HG03039 (cell line): ENCODE measurements at regions not wholly inside any gene's neighbourhood (a gene's known extent, or its start where the extent isn't known, plus 50 kb on each side); places are given as distances from the start of the nearest gene placed in this dataset.
A peak's percentile ranks its signal among the peaks of the same experiment; 100 is the strongest.

Source experiments
- ATAC-seq: cut with Tn5 transposase; IDR thresholded peaks from one replicate; pipeline ENCODE4 v1.9.1; 2021; ENCODE audit warnings: mild to moderate bottlenecking, moderate library complexity; ENCODE audit not compliant: unreplicated experiment

DNA sequence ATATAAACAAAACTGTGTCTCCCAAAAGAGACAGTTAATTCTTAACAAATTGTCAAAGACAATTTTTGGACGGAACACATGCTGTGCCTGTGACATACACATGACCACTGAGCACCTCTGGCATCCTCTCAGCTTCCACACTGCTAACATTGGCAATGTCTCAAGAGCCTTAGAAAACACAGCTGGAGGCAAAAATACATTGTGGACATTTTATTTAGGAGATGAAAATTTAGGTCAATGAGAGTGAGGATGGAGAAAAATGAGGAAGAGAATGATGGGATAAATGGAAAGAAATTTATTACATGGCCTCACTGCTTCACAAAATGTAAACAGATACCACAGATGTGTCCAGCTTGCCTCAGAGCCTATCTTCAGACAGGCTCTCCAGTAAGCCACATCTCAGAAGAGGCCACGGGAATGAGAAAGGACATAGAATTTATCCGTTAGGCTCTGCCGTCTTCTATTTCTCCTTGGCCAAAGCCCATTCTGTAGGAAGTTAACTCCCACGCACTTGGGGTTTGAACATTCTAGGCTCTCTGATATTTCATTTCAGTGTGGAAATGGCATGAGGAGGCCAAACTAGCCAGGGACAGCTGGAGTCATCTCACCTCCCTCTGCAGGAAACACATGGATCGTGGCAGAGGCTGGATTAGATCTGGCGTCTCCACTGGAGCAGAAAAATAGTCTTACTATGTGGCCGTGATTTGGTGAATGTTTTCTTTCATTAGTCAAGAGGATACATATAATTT lies 519.4 kb upstream of the DSEL start:
- no peak for ATAC-seq

DNA sequence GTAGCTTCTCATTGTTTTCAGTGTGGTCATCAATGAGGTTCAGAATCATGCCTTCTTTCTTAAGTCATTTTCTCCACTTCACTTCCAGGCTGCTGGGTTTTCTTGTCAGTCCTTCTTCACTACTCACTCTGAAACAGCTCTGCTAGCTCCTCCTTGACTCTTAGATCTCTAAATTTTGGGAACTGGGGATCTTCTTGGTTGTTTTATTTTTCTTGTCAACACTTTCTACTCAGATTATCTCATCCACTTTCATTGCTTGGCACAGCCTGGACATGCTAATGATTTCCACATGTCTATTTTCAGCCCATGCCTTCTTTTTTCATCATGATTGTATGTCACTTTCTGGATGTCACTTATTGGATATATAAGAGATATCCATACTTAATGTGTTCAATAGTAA lies 517.8 kb upstream of the DSEL start:
- no peak for ATAC-seq

DNA sequence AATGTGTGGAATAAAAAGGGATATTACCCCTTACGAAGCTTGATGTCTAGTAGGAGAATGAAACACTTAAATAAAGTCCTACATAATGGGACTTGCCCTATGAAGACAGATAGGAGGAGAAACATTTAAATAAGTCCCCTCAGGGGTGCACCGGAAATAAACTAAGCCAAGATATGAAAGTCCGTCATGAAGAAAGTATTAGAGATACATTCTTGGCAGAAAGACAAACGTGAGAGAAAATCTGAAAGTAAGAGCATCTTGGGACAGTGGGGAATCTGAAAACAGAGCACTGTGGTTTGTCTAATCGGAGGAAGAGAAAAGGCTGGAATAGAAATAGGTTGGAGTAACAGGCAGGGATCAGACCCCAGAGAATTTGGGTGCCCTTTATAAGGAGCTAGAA lies 516.9 kb upstream of the DSEL start:
- ATAC-seq, result no peak

DNA sequence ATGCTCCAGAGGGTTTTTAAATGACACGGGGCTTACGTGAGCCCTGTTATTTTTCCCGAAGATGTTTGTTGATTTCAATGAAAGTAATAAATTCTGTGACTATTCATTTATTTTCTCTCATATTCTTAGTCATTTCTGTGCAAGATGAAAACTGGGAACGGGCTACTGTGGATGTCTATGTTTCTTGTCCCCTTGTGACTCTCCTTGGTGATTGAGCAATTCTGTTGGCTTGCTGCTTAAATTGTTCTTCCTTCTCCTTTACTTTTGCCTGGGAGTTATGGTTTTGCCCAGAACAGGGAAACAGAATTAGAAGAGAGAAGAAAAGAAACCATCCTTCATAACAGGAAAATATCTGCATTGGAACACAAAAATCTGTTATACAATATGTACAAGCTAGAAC lies 508.2 kb upstream of the DSEL start:
- ATAC-seq, result no peak

DNA sequence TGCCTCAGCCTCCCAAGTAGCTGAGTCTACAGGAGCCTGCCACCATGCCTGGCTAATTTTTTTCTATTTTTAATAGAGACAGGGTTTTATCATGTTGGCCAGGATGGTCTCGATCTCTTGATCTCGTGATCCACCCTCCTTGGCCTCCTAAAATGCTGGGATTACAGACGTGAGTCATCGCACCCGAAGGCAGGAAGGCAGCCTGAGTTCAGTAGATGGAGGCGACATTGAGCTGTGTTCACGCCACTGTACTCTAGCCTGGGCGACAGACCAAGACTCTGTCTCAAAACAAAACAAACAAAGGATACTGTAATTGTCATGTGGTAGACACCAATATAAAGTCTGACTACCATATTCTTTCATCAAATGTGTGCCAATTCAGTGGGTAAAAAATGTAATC lies 500.9 kb upstream of the DSEL start:
- no peak for ATAC-seq

DNA sequence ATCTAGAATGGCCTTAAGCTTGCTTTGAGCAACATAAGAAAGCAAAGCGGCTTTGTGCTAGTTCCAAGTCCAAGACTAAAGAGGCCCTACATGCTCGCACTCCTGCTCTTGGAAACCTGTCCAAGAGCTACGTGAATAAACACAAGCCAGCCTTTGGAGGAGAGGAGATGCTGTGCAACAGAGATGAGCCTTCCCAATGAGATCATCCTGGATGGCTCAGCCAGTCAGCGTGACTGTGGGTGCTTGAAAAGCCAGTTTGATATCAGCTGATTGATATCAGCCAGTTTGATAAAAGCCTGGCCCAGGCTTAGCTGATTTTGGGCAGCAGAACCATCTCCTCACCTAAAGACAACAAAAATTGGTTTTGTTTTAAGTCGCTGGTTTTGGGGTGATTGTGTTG lies 481.0 kb upstream of the DSEL start:
- ATAC-seq, result no peak

DNA sequence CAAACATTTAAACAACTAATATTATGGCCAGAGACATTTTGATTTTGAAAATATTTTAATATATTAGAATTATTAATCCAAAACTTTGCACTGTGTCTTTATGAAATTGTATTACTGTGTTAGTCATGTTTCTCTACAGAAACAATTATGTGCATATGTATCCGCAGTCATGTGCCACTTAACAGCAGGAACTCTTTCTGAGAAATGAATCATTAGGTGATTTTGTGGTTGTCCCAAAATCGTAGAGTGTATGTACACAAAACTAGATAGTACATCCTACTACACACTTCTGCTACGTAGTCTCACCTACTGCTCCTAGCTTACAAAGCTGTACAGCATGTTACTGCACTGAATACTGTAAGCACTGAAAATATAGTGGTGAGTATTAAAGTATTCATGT lies 479.2 kb upstream of the DSEL start:
- ATAC-seq, result no peak

DNA sequence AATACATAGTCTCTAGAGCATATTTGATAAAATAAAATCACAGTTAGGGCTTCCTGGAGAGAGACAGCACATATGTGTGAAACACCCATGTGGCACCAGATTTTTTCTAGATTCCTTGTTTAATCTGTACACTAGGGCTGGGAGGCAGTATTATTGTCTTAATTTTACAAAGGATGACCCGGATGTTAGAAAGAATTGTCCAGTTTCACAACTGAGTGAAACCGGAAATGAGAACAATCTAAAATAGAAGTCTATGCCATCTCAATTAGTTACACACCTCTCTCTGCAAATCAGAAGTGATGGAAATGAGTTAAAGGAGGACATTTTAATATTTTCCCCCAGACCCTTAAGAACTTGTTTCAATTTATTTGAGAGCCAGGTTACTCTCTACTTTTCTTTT lies 463.7 kb upstream of the DSEL start:
- ATAC-seq, result no peak

DNA sequence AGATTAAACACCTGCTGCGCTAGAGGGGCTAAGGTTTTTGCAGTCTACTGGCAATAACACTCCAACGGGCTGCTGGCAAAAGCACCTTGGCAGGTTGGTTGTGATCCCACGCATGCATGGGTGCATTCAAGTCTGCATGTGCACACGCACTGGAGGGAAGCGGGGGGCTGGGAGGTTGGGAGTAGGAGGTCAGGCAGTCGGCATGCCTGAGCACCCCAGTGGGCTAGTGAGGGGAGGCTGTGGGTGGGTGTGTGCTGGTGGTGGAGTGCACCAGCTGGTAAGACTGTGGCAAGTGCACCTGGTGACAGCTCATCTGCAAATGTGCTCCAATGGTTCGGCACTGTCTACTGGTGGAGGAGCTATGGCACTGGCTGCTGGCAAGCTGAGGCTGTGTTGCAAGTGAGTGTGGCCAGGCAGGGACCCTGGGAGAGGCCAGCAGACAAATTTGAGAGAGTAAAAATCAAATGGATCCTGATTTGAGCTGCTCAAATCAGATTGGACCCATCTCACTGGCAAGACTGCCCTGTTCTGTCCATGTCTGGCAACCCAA lies 460.6 kb upstream of the DSEL start:
- no peak for ATAC-seq

DNA sequence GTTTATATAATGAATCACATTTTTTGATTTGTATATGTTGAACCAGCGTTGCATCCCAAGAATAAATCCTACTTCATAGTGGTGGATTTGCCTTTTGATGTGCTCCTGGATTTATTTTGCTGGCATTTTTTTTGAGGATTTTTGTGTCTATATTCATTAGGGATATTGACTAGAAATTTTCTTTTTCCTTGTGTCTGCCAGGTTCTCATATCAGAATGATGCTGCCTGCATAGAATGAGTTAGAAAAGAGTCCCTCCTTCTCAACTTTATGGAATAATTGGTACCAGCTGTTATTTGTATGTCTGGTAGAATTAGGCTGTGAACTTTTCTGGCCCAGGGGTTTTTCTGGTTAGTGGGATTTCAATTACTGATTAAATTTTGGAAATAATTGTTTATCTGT lies 457.4 kb upstream of the DSEL start:
- ATAC-seq, result no peak

DNA sequence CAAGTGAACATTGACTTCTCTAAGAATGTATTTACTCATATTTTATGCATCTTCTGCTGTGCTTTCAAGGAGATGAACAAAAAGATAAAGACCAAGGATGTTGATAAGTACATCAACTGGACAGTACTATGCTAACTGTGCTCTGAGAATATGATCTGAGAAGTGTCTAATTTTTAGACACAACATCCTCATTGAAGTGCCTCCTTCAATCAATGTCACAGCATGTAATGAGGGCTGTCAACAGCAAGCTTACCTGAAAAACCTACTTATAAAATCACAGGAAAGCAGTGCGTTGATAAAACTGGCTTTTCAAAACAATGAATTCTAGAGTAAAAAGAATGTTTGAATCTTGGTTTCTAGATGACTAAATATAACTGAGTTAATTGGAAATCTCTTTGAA lies 452.9 kb upstream of the DSEL start:
- ATAC-seq, result no peak

DNA sequence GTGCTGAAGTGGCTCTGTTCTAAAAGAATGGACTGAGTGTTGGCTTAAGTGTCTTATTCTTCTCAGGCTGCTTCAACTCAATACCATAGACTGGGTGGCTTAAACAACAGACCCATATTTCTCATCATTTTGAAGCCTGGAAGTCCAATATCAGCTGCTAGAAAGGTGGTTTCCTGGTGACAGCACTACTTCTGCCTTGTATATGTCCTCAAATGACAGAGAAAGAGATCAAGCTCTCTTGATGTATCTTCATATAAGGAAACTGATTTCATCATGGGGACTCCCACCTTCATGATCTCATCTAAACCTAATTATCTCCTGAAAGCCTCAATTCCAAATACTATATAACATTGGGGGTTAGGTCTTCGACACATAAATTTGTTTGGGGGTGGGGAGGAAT lies 449.7 kb upstream of the DSEL start:
- no peak for ATAC-seq

DNA sequence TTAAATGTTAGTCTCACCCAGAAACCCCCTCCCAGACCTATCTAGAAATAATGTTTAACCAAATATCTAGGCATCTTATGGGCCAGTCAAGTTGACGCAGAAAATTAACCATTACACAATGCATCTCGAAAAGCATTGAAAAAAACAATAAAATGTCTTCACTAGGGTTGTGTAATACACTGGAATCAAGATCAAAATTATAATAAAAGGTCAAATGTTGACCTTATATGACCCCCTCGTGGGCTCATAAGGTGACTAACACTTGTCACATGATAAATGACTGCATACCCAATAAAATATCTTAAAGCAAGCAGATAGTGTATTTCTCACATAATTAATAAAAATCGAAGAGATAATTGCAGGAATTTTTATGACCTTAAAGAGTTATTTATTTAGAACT lies 447.9 kb upstream of the DSEL start:
- no peak for ATAC-seq

DNA sequence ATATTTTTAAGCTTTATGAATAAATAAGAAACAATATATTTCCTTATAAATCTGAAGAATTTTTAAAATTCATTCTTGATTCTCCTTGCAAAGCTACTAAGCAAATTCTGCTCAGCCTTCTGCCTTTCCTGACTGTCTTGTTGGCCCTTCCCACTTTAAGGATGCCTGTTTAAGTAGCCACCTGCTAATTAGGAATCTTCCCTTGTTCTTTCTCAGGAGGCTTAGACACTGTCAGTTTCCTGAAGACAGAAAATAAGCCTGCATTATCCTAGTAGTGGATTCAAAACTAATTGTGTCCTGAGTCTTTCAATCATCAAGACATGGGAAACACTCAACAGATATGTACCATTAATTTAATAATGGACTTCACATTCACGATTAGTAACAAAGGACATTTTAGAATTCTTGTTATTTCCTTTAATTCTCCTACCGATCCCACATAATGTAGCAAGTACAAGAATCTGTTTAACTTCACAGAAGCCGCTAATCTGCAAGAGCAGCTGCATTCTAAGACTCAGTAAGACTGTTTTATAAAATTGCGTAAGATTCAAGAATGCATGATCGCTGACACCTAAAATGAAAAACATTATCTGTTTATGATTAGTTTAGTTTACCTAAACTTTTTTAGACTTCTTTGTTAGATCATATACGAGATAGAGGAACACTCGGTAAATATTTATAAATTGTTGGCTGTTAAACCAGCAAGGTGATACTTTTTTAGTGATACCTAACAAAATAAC lies 445.4 kb upstream of the DSEL start:
- ATAC-seq, result no peak

DNA sequence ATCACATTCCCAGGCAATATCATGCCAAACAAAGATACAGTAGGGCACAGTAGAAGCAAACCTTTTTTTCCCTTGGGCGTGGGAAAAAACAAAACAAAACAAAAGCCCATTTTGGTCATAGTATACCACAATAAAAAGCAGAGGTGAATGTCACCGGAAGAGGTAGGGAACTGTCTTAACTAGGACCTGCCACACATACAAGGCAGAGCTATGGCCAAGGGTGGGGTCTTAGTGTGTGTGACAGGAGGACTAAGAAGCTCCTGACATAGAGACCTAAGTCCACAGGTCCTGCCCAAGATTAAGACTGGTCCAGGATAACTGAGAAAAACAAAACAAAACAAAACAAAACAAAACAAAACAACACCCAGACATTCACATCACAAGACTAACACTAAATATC lies 441.2 kb upstream of the DSEL start:
- no peak for ATAC-seq

DNA sequence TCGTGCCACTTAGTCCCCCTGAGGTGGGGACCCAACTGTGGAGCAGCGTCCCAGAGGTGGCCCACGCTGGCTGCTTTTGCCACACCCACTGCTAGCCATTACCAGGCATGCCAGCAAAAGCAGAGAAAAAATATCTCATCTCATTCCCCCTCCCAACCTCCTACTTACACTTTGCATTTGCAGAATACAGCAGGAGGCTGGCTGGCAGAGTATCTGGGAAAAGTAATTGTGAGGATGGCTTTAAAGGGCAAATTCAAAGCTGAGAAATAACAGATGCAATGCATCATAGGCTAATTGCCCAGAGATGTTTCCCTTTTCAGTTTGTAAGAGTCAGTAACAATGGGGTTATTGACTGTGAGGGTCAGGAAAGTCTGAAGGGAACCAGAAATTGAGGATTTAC lies 438.1 kb upstream of the DSEL start:
- no peak for ATAC-seq

DNA sequence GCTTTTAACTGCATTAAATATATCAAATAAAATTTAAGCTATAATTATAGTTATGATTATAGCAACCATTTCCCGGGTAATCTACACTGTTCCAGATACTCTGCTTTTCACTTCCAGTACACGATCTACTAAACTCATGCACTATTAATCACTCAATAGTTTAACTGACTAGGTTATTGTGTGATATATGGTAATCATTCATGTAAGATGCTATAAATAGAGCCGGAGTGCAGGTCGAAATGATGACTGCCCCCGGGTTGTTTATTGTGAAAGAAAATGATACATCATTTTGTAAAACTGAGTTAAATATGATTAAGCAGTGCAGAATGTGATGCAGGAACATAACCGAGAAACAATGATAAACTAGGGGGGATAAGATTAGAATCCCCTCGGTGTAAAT lies 434.6 kb upstream of the DSEL start:
- ATAC-seq, result no peak

DNA sequence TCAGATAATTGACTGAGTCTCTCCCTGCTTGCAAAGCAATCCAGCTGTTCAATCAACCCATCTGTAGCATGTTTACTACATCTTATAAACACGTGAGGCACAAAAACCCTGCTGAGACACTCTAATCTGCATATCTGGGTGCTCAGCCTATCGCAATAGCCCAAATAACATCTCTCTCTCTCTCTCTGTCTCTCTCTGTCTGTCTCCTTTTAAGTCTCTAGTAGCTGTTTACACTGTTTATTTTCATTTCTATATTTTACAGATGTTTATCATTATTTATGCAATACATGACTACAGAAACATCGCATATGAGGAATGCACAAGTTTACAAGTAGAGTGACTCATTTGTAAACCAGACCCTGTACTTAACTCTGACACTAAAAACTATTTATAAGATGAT lies 422.1 kb upstream of the DSEL start:
- ATAC-seq, result no peak

DNA sequence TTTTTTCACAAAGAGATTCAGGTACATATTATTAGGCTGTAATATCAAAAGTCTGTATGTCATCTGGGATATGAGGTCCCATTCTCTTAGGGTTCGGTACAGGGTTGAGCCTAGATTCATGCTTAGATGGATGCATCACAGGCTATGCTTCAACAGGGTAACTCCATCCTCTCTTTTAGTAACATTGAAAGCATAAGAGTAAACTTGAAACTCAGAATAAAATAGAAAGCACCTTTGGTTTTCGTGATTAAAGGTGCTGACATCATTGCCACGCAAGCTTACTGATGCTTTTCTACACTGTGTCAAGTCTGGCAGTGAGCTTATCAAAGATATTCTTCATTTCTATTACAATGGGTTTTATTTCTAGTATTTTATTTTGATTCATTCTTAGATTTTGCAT lies 419.1 kb upstream of the DSEL start:
- ATAC-seq, result peak; percentile 70

DNA sequence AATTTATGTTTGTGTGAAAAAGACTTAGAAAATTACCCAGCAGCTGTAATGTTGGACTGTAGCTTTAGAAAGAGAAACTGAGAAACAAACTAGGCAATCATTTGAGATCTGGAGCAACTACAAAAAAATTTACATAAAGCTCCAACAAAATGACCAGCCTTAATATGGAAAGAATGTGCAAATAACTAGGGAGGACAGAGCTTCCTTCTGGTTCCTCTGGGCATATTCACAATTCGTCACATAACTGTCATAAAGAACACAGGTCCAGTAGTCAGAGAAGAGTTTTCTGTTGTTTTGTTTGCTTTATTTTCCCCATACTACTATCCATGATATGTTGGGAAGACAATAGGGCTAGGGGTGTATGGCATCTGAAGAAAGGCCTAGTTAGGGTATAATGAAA lies 416.8 kb upstream of the DSEL start:
- ATAC-seq, result no peak

DNA sequence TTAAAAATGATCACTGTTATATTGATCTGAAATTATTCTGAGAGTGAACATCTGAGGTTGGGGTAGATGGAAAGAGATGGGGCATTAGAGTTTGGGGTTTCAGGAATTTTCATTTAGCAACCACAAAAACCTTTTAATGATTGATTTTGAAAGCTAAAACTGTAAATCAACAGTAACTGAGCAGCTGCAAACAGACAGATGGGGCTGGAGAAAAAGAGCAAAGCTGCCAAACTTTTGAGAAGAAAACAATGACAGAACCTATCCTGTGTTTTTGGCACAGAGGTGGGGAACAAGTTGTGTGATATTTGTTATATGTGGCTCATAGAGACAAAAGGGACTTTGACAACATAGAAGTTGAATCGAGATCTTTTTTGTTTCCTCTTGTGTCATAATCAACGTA lies 415.8 kb upstream of the DSEL start:
- no peak for ATAC-seq
